B cell (primary cell): ENCODE measurements at regions not wholly inside any gene's neighbourhood (a gene's known extent, or its start where the extent isn't known, plus 50 kb on each side); places are given as distances from the start of the nearest gene placed in this dataset.

Source experiments
- ATAC-seq: fragments of 200-7000 bp; cut with Tn5 transposase; one replicate; pipeline ENCODE4 v1.10.0; 2021; ENCODE audit warnings: low read depth, mild to moderate bottlenecking, moderate number of reproducible peaks, moderate library complexity
- CTCF ChIA-PET: fragments of 350-600 bp; sonication (Branson Sonifier 250); formaldehyde crosslinking; loops from one replicate; lab custom pipeline; 2021; ENCODE audit warnings: antibody characterized with exemption, inconsistent platforms; lab: Charles Lee
- POLR2A ChIA-PET: fragments of 350-600 bp; sonication (Branson Sonifier 250); formaldehyde crosslinking; loops from one replicate; lab custom pipeline; 2021; ENCODE audit warnings: antibody characterized with exemption; lab: Charles Lee
- DNase-seq: peaks from one replicate; pipeline ENCODE4 v3.0.0; 2013
- H2AFZ ChIP-seq: 2 replicates; pipeline ENCODE4 v1.6.1; 2012; ENCODE audit warnings: mild to moderate bottlenecking, low read depth, low read length; ENCODE audit not compliant: insufficient read depth, poor library complexity, severe bottlenecking
- H3K27ac ChIP-seq, 2 donors: 1 replicate in 1 of 2; 2 replicates in 1 of 2; pipeline ENCODE4 v1.5.1; 2012 to 2013; ENCODE audit warnings: low read length in 2 of 2, mild to moderate bottlenecking in 2 of 2, moderate library complexity in 1 of 2
- H3K27me3 ChIP-seq, 4 experiments: fragments of 200-600 bp in 1 of 4; sonication (generic) in 1 of 4; replicated peaks in 1 of 4; 1 replicate in 2 of 4; 2 replicates in 2 of 4; pipeline versions ENCODE4 v1.6.1 to v1.7.0; 2013 to 2016; ENCODE audit warnings: low read length in 3 of 4, mild to moderate bottlenecking in 2 of 4, mixed read lengths in 1 of 4, moderate library complexity in 1 of 4; ENCODE audit not compliant: insufficient read depth in 4 of 4, control insufficient read depth in 3 of 4; ENCODE audit errors: control extremely low read depth in 1 of 4
- H3K36me3 ChIP-seq, 2 experiments: replicated peaks in 1 of 2; 1 replicate in 1 of 2; 2 replicates in 1 of 2; pipeline versions ENCODE4 v1.6.1 to v1.7.1; 2013; ENCODE audit warnings: low read length in 1 of 2; ENCODE audit not compliant: insufficient read depth in 2 of 2, control insufficient read depth in 1 of 2; ENCODE audit errors: control extremely low read depth in 1 of 2, extremely low read depth in 1 of 2
- H3K4me1 ChIP-seq, 2 donors: fragments of 200-600 bp in 1 of 2; sonication (generic) in 1 of 2; 1 replicate in 1 of 2; 2 replicates in 1 of 2; pipeline versions ENCODE4 v1.5.1 to v1.6.1; 2013 to 2017; ENCODE audit warnings: low read length in 2 of 2; ENCODE audit not compliant: control insufficient read depth in 2 of 2, insufficient read depth in 2 of 2
- H3K4me2 ChIP-seq: replicated peaks from 2 replicates; pipeline ENCODE3; 2012; ENCODE audit warnings: mild to moderate bottlenecking, low read depth, low read length; ENCODE audit not compliant: poor library complexity, severe bottlenecking
- H3K4me3 ChIP-seq, 5 experiments: fragments of 200-600 bp in 1 of 5; sonication (generic) in 1 of 5; 1 replicate in 3 of 5; 2 replicates in 2 of 5; pipeline versions ENCODE4 v1.5.1 to v1.7.0; 2011 to 2016; ENCODE audit warnings: low read length in 4 of 5, mild to moderate bottlenecking in 4 of 5, low read depth in 2 of 5, control low read depth in 1 of 5, moderate library complexity in 1 of 5; ENCODE audit not compliant: insufficient read depth in 1 of 5; ENCODE audit errors: control extremely low read depth in 1 of 5, extremely low read depth in 1 of 5
- H3K79me2 ChIP-seq: fragments of 200-600 bp; sonication (generic); one replicate; pipeline ENCODE4 v1.6.0; 2016; ENCODE audit warnings: low read length; ENCODE audit not compliant: control insufficient read depth, insufficient read depth
- H3K9ac ChIP-seq: fragments of 200-600 bp; sonication (generic); 2 replicates; pipeline ENCODE4 v1.6.1; 2017; ENCODE audit warnings: mild to moderate bottlenecking, low read length, moderate library complexity
- H3K9me3 ChIP-seq, 3 donors: one replicate each; pipeline versions ENCODE4 v1.6.1 to v1.7.1; 2013; ENCODE audit warnings: low read length in 2 of 3; ENCODE audit not compliant: control insufficient read depth in 2 of 3, insufficient read depth in 1 of 3; ENCODE audit errors: control extremely low read depth in 1 of 3
- H4K20me1 ChIP-seq: 2 replicates; pipeline ENCODE4 v1.6.0; 2012; ENCODE audit warnings: mild to moderate bottlenecking, low read length; ENCODE audit not compliant: insufficient read depth, control insufficient read depth, poor library complexity, severe bottlenecking
- H3K27ac Mint-ChIP-seq: one replicate; pipeline ENCODE4 v1.8.0; 2021; ENCODE audit warnings: mixed read lengths
- H3K27me3 Mint-ChIP-seq: one replicate; pipeline ENCODE4 v1.8.0; 2021; ENCODE audit warnings: mixed read lengths
- H3K4me1 Mint-ChIP-seq: one replicate; pipeline ENCODE4 v1.8.0; 2021; ENCODE audit warnings: mixed read lengths
- H3K4me3 Mint-ChIP-seq: one replicate; pipeline ENCODE4 v1.8.0; 2021; ENCODE audit warnings: mixed read lengths
- H3K9me3 Mint-ChIP-seq: one replicate; pipeline ENCODE4 v1.8.0; 2022; ENCODE audit warnings: mixed read lengths; ENCODE audit not compliant: insufficient read depth
- EZH2 ChIP-seq: IDR thresholded peaks from 2 replicates; pipeline ENCODE4 v1.6.1; 2012; ENCODE audit warnings: borderline replicate concordance, low read depth, mild to moderate bottlenecking, moderate library complexity, low read length; ENCODE audit not compliant: insufficient read depth, poor library complexity, severe bottlenecking
- WGBS: methylation state at CpG from one replicate; pipeline ENCODE4 v1.1.5; 2013; ENCODE audit warnings: missing lambda C conversion rate; ENCODE audit not compliant: insufficient coverage; 5-methylcytosine and 5-hydroxymethylcytosine counted together
- intact Hi-C: fragments of 100-400 bp; cut with micrococcal nuclease; formaldehyde crosslinking; loops from one replicate; pipeline ENCODE4 v1.10.0; 2022
- TF ChIP-seq, protein P1 (sequence below): fragments of 200-600 bp; IDR thresholded peaks from one replicate; pipeline ENCODE4 v1.8.0; 2022; ENCODE audit warnings: antibody characterized with exemption, mild to moderate bottlenecking

- Histone ChIP-seq H4K20me1 (no peaks in the 10 kb centered on the region), H3K9ac (no peak overlapping the region), H3K4me2 (no peak overlapping the region), H3K27ac (no peak overlapping the region), H3K79me2 (no peaks in the 10 kb centered on the region), H3K27me3 (peaks cover 0 to 15% (median 9%) of the 10 kb centered on the region in 4 experiments), H2AFZ (no peak overlapping the region), H3K36me3 (no peaks in the 10 kb centered on the region), H3K9me3 (no peaks in the 10 kb centered on the region), H3K4me3 (no peak overlapping the region), H3K4me1 (no peaks in the 10 kb centered on the region)
- Mint-ChIP-seq H3K4me3 (no peak overlapping the region), H3K27ac (no peak overlapping the region), H3K9me3 (no peaks in the 10 kb centered on the region), H3K27me3 (peaks cover 29% of the 10 kb centered on the region), H3K4me1 (peaks cover 2% of the 10 kb centered on the region)
- POLR2A ChIA-PET: no interaction called here
- CTCF ChIA-PET: no interaction called here
- no peak for DNase-seq
- TF ChIP-seq, protein P1, sequence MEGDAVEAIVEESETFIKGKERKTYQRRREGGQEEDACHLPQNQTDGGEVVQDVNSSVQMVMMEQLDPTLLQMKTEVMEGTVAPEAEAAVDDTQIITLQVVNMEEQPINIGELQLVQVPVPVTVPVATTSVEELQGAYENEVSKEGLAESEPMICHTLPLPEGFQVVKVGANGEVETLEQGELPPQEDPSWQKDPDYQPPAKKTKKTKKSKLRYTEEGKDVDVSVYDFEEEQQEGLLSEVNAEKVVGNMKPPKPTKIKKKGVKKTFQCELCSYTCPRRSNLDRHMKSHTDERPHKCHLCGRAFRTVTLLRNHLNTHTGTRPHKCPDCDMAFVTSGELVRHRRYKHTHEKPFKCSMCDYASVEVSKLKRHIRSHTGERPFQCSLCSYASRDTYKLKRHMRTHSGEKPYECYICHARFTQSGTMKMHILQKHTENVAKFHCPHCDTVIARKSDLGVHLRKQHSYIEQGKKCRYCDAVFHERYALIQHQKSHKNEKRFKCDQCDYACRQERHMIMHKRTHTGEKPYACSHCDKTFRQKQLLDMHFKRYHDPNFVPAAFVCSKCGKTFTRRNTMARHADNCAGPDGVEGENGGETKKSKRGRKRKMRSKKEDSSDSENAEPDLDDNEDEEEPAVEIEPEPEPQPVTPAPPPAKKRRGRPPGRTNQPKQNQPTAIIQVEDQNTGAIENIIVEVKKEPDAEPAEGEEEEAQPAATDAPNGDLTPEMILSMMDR: no peak
- TF ChIP-seq EZH2: no peak
- no peak for ATAC-seq
- intact Hi-C loops: no loop called here
Observed at GRCh38 chr5:90336752-90337151, 72.8 kb downstream of the CETN3 start.

- H3K4me1 ChIP-seq: no peaks in the 10 kb centered on the region
- Mint-ChIP-seq H3K27ac (no peak overlapping the region), H3K4me3 (no peak overlapping the region), H3K4me1 (peaks cover 2% of the 10 kb centered on the region), H3K9me3 (no peaks in the 10 kb centered on the region), H3K27me3 (peaks cover 23% of the 10 kb centered on the region)
- ATAC-seq (no peak), DNase-seq (no peak)
- peaks cover 0 to 15% (median 9%) of the 10 kb centered on the region in 4 experiments for H3K27me3 ChIP-seq
- no peaks in the 10 kb centered on the region for H3K36me3 ChIP-seq
- H3K9ac ChIP-seq: no peak overlapping the region
- no peak overlapping the region for H3K4me2 ChIP-seq
- TF ChIP-seq, protein P1: no peak
- no peaks in the 10 kb centered on the region for H3K79me2 ChIP-seq
- no peak overlapping the region for H3K27ac ChIP-seq
- ChIA-PET POLR2A (no interaction called here), CTCF (no interaction called here)
- H3K4me3 ChIP-seq: no peak overlapping the region
- WGBS: no CpG with 5 or more reads among the region's 1 CpG
- no peaks in the 10 kb centered on the region for H4K20me1 ChIP-seq
- H2AFZ ChIP-seq: no peak overlapping the region
- intact Hi-C loops: no loop called here
- no peaks in the 10 kb centered on the region for H3K9me3 ChIP-seq
Observed at GRCh38 chr5:90334741-90335140, 74.8 kb downstream of the CETN3 start.
